ENCODE measurements at regions not wholly inside any gene's neighbourhood (a gene's known extent, or its start where the extent isn't known, plus 50 kb on each side); places are given as distances from the start of the nearest gene placed in this dataset.

- no peak overlapping the region for H3K4me3 ChIP-seq (replicated peaks; ENCODE audit: low read depth, low read length)
- no peak for DNase-seq (ENCODE audit: extremely low read depth, low read depth)
- TF ChIP-seq CTCF (IDR thresholded peaks at IDR 0.05; ENCODE audit: low read depth, low read length, missing control alignments), result no peak
Observed at GRCh38 chr5:14967166-14967565, 95.6 kb upstream of the ANKH start.

- no peak for DNase-seq (ENCODE audit: extremely low read depth, low read depth)
- TF ChIP-seq CTCF (IDR thresholded peaks at IDR 0.05; ENCODE audit: low read depth, low read length, missing control alignments), result no peak
- no peak overlapping the region for H3K4me3 ChIP-seq (replicated peaks; ENCODE audit: low read depth, low read length)
Observed at GRCh38 chr5:14965815-14966214, 94.2 kb upstream of the ANKH start.

GRCh38 chr5:14962604-14963003 lies 91.0 kb upstream of the ANKH start:
- no peak for DNase-seq (ENCODE audit: extremely low read depth, low read depth)

GRCh38 chr5:14960120-14960462 lies 88.5 kb upstream of the ANKH start:
- no peak for DNase-seq (ENCODE audit: extremely low read depth, low read depth)
- TF ChIP-seq CTCF (IDR thresholded peaks at IDR 0.05; ENCODE audit: low read depth, low read length, missing control alignments), result no peak
- no peak overlapping the region for H3K4me3 ChIP-seq (replicated peaks; ENCODE audit: low read depth, low read length)

More at GRCh38 chr5:14962604-14963003, 91.0 kb upstream of the ANKH start:
- TF ChIP-seq CTCF (IDR thresholded peaks at IDR 0.05; ENCODE audit: low read depth, low read length, missing control alignments), result no peak
- H3K4me3 ChIP-seq (replicated peaks; ENCODE audit: low read depth, low read length), result no peak overlapping the region

- no peak for DNase-seq (ENCODE audit: extremely low read depth, low read depth)
- TF ChIP-seq CTCF (IDR thresholded peaks at IDR 0.05; ENCODE audit: low read depth, low read length, missing control alignments), result no peak
- no peak overlapping the region for H3K4me3 ChIP-seq (replicated peaks; ENCODE audit: low read depth, low read length)
Observed at GRCh38 chr5:14959399-14960119, 88.0 kb upstream of the ANKH start.

GRCh38 chr5:14958188-14958587 lies 86.6 kb upstream of the ANKH start:
- no peak for TF ChIP-seq CTCF (IDR thresholded peaks at IDR 0.05; ENCODE audit: low read depth, low read length, missing control alignments)
- no peak for DNase-seq (ENCODE audit: extremely low read depth, low read depth)

More at GRCh38 chr5:14958188-14958587, 86.6 kb upstream of the ANKH start:
- H3K4me3 ChIP-seq (replicated peaks; ENCODE audit: low read depth, low read length), result no peak overlapping the region
